SKM-1 (cell line): ENCODE measurements at regions not wholly inside any gene's neighbourhood (a gene's known extent, or its start where the extent isn't known, plus 50 kb on each side); places are given as distances from the start of the nearest gene placed in this dataset.

Experiments
- DNase-seq: peaks from one replicate; lab custom pipeline; 2025; ENCODE audit not compliant: unreplicated experiment; lab: John Stamatoyannopoulos, UW

DNA sequence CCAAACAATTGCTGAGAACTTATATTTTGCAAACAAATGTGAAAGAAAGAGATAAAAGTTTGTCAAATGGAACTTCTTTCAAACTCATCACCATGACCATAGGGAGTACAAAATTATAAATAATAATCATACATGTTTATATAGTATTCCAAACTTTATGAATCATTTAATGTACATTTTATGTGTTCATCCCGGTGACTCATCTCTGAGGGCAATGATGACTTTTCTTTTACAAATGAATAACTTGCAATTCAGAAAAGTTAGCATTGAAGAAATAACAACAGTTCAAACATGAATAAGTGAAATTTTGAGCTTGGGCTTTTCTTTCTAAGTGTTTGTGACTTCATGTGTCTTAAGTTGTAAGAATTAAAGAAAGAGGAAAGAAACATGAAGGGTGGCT is 66.3 kb upstream of the CDH8 start:
- no peak for DNase-seq

DNA sequence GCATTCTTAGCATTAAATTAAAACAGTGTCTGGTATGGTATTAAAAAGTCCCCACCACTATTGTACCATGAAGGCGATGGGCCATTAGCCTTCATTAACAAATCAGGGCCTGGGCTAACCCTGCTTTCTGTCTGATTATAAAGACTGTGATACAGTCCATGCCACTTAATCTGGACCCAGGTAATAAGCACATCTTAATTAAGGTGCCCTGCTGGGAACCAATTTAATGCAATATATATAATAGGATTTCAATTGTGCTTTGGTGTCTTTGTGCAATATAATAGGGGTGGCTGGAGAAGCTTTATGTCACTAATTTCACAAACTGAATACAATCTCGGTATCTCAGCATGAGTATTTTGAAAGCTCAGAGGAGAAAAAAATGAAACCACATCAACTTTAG is 64.4 kb upstream of the CDH8 start:
- no peak for DNase-seq

DNA sequence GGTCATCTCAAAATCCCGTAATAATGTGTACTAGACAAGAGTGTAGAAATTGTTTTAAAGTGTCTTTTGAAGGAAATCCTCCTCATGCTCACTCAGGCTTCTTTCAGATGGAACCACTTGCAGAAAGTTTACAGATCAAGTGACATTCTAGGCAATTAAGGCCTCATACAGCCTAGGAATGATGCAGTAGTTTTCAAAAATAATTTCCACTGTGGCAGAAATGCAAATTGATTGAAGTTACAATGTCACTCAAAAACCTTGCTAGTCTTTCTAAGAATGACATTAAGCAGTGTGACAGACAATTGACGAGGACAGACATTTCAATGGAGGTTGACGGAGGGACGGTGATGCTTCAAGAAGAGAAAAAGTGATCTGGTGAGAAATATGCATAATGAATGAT is 53.5 kb upstream of the CDH8 start:
- DNase-seq = no peak

DNA sequence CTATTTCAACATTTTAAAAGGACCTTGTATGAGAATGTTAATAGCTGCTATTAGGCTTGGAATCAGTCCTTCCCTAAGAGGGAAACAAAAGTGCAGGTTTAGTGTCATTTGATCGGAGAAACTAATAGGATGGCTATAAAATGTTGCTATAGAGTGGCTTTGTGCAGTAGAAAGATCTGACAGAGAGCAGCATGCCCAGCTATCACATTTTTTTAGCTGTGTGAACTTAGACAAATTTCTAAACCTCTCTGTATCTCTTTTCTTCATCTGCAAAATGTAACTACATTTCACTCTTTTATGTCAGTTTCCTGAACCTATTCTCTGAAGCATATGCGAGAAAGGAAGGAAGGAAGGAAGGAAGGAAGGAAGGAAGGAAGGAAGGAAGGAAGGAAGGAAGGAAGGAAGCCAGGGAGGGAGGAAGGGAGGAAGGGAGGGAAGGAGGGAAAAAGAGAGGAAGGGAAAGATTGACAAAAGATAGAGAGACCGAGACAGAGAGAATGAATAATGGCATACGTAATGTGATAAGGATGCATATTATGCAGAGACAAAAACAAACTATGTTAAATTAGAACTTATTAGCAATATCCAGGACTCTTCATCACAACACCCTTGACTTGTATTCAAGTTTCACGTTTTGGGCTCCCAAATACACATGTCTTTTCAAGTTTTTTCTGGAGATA is 52.6 kb upstream of the CDH8 start:
- DNase-seq = no peak
